22Rv1 (cell line): ENCODE measurements at regions not wholly inside any gene's neighbourhood (a gene's known extent, or its start where the extent isn't known, plus 50 kb on each side); places are given as distances from the start of the nearest gene placed in this dataset.

ENCODE experiments used
- H3K27ac ChIP-seq: fragments of 450-650 bp; 2 replicates; pipeline ENCODE4 v1.5.1; 2017
- ZFX ChIP-seq: fragments of 450-650 bp; IDR thresholded peaks from 2 replicates; pipeline ENCODE4 v1.6.1; 2017; ENCODE audit warnings: antibody characterized with exemption, borderline replicate concordance
- TF ChIP-seq, protein P1 (sequence below): fragments of 450-650 bp; IDR thresholded peaks from 2 replicates; pipeline ENCODE4 v1.5.1; 2017; ENCODE audit warnings: mild to moderate bottlenecking

DNA sequence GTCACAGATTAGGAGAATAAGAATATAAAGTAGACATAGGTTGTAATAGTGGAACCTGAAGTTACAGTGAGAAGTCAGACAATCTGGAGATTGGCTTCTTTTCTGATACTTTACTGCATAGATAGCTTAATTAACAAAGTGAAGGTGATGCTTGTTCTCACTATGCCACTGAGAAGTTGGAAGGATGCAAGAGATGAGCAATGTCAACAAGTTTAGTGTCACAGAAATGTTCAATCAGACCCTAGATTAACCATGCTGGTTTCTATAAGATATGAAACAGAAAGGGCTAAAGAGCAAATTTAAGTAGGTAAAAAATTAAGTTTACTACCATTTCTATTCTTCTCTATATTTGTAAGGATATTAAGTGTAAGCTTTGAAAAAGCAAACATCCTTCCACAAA is 838.6 kb upstream of the SORCS1 start:
- H3K27ac ChIP-seq = no peak overlapping the region

DNA sequence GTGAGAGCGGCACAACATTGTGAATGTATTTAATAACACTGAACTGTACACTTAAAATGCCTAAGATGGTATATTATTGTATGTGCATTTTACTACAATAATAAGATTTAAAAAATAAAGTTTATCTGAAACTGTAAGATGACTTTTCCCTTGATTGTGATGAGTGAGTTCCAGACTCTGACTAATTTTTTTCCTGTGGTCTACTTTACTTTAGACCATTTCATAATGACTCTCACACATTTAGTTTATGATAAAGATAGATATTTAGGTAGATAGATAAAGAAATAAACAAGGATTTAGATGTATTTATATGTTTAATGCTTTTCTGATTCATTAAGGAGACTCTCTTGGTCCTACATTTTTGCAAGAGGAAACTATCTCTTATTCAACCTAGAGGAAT is 835.9 kb upstream of the SORCS1 start:
- TF ChIP-seq ZFX = no peak
- TF ChIP-seq, protein P1, sequence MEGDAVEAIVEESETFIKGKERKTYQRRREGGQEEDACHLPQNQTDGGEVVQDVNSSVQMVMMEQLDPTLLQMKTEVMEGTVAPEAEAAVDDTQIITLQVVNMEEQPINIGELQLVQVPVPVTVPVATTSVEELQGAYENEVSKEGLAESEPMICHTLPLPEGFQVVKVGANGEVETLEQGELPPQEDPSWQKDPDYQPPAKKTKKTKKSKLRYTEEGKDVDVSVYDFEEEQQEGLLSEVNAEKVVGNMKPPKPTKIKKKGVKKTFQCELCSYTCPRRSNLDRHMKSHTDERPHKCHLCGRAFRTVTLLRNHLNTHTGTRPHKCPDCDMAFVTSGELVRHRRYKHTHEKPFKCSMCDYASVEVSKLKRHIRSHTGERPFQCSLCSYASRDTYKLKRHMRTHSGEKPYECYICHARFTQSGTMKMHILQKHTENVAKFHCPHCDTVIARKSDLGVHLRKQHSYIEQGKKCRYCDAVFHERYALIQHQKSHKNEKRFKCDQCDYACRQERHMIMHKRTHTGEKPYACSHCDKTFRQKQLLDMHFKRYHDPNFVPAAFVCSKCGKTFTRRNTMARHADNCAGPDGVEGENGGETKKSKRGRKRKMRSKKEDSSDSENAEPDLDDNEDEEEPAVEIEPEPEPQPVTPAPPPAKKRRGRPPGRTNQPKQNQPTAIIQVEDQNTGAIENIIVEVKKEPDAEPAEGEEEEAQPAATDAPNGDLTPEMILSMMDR = no peak
- H3K27ac ChIP-seq = no peak overlapping the region

More for the DNA sequence above, 838.6 kb upstream of the SORCS1 start:
- TF ChIP-seq, protein P1 = no peak

DNA sequence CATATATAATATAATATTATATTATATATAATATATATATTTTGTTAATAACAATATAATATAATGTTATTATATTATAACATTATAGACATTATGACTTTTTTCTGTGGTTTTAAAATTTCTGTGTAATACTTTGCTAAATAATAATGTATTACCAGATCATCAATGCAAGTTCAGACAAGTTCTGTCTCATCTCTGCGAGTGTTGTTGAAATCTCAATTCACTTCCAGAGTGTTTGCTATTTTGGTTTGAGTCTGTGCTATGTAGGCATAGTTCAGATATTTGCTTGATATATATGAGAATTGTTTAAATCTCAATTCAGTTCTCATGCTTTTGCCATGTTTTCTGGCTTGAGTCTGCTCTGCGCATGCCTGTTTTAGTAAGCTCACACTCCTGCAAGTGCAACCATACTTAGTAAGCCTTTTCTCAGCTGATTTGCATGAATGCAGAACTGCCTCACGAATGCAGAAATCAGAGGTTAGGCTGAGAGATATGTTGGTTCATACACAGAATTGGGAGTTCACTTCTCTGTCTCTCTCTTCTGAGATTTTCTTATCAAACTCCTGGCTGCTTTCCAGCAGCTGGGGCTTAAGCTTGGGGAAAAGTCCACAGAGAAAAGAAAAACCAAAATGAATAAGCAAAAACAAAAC is 830.2 kb upstream of the SORCS1 start:
- H3K27ac ChIP-seq = no peak overlapping the region
- TF ChIP-seq ZFX = no peak
- TF ChIP-seq, protein P1 = no peak

DNA sequence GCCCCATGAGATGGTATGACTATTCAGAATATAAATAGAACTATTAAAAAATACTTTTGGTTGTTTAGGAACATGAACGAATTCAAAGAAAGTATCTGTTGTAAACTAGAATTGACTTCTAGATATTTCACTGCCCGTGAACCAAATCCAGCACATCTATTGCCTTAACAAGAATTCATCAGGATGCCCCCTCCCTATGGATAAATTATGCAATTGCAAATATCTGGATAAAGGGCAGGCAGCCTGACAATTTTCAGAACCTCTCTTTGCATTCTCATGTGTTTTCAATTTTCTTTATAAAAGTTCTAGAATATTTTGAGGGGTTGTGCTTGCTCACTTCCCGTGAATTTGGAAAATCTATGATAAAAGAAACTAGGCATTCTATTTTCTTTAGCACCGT is 822.1 kb upstream of the SORCS1 start:
- no peak overlapping the region for H3K27ac ChIP-seq
- TF ChIP-seq, protein P1 = no peak
- no peak for TF ChIP-seq ZFX

DNA sequence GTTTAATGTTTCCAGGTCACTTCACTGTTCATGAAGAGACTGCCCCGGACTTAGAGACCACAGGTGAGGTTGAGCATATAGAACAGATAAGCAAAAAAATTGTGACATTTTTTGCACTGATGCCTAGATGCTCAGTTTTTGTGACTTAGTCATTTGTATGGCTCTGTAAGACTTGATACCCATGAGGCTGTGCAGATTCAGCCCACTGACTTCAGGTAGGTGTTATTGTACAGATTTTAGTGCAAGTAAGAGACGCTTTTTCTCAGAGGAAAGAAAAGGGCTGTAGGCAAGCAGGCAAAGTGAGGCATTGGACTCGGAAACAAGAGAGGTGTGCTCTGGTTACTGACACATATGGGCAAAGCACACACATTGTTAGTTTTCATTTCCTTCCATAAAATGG is 820.1 kb upstream of the SORCS1 start:
- no peak overlapping the region for H3K27ac ChIP-seq
- TF ChIP-seq, protein P1 = no peak
- no peak for TF ChIP-seq ZFX

DNA sequence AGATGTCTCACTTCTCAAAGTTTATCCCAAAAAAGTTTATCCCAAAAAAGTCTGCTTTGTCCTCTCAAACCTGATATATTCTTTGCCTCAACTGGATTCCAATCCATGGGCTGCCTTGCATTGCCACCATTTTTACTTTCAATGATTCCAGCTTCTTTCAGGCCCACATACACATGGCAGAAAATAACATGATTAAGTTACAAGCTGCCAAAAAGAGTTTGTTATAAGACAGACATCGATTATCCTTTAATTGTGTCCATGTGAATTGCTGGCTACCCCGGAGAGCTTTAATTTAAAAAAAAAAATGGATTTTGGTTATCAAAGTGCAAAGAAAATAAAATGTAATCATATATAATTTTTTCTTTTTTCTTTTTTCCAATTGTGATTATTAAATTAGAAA is 819.6 kb upstream of the SORCS1 start:
- TF ChIP-seq ZFX = no peak
- TF ChIP-seq, protein P1 = no peak
- no peak overlapping the region for H3K27ac ChIP-seq

DNA sequence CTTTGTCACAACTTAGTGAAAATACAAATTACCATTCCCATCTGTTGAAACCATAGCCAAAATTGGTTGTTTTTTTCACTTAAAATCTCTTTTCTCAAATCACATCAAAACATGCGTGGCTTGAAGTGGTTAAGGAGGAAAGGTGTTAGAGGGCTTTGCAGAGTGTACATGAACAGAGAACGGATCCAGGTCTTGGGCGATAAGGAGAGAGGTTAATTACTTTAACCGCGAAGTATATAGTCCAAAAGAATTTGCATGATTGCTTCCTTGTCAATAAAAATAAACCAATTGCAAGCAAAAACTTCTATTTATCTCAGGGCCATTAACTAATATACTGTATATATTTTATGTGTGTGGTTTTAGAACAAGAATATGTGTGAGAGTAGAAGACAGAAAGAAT is 813.9 kb upstream of the SORCS1 start:
- TF ChIP-seq, protein P1 = no peak
- TF ChIP-seq ZFX = no peak

More for the DNA sequence above, 813.9 kb upstream of the SORCS1 start:
- H3K27ac ChIP-seq = no peak overlapping the region
